Activated T-helper 17 cell treated with anti-CD3 and anti-CD28 coated beads, Interleukin-2, amount 50 U/mL, for 72 hours (primary cell): ENCODE measurements at regions not wholly inside any gene's neighbourhood (a gene's known extent, or its start where the extent isn't known, plus 50 kb on each side); places are given as distances from the start of the nearest gene placed in this dataset.

Source experiments
- ATAC-seq: fragments of 150-1000 bp; cut with Tn5 transposase; replicated peaks from 2 replicates; pipeline ENCODE4 v1.10.0; 2021; ENCODE audit warnings: mild to moderate bottlenecking, moderate library complexity
- H3K27ac Mint-ChIP-seq: one replicate; pipeline ENCODE4 v1.8.0; 2022; ENCODE audit warnings: mixed read lengths
- H3K27me3 Mint-ChIP-seq: one replicate; pipeline ENCODE4 v1.8.0; 2022; ENCODE audit warnings: mixed read lengths
- H3K36me3 Mint-ChIP-seq: one replicate; pipeline ENCODE4 v1.8.0; 2022; ENCODE audit warnings: low read depth, mild to moderate bottlenecking, mixed read lengths
- H3K4me1 Mint-ChIP-seq: one replicate; pipeline ENCODE4 v1.8.0; 2022; ENCODE audit warnings: mixed read lengths
- H3K4me3 Mint-ChIP-seq: one replicate; pipeline ENCODE4 v1.8.0; 2022; ENCODE audit warnings: mild to moderate bottlenecking, mixed read lengths
- H3K9me3 Mint-ChIP-seq: one replicate; pipeline ENCODE4 v1.8.0; 2022; ENCODE audit warnings: mixed read lengths

DNA sequence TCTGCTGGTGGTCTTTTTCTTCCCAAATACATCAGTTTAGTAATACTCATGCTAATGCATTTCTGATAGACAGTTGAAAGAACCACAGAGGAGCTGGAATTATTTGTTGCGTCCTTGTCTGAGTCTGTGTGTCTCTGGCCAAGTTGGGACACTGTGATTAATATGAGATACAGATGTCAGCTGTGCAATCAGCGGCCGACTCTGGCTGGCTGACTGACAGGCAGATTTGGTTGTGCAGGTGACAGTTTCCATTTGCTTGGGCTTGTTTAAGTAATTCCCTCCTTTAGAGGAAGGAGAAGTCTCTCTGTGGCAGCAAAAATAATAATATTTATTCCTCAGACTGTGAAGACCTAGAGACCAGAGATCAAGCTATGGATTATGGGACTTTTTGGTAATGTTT lies 176.2 kb upstream of the CHRM2 start:
- no peaks in the 10 kb centered on the region for H3K4me1 Mint-ChIP-seq
- no peak overlapping the region for H3K4me3 Mint-ChIP-seq
- H3K9me3 Mint-ChIP-seq = peaks cover 10% of the 10 kb centered on the region
- H3K27me3 Mint-ChIP-seq = no peaks in the 10 kb centered on the region
- ATAC-seq = no peak
- no peaks in the 10 kb centered on the region for H3K36me3 Mint-ChIP-seq
- H3K27ac Mint-ChIP-seq = no peak overlapping the region

GRCh38 chr7:136688601-136689000 lies 179.9 kb upstream of the CHRM2 start:
- Mint-ChIP-seq H3K9me3 (peaks cover 5% of the 10 kb centered on the region), H3K27ac (no peak overlapping the region), H3K36me3 (no peaks in the 10 kb centered on the region), H3K4me1 (no peaks in the 10 kb centered on the region), H3K27me3 (no peaks in the 10 kb centered on the region), H3K4me3 (no peak overlapping the region)
- ATAC-seq = no peak

GRCh38 chr7:136687693-136688322 lies 180.6 kb upstream of the CHRM2 start:
- no peak overlapping the region for H3K4me3 Mint-ChIP-seq
- ATAC-seq = no peak
- no peaks in the 10 kb centered on the region for H3K27me3 Mint-ChIP-seq
- peaks cover 5% of the 10 kb centered on the region for H3K9me3 Mint-ChIP-seq
- no peaks in the 10 kb centered on the region for H3K36me3 Mint-ChIP-seq
- no peaks in the 10 kb centered on the region for H3K4me1 Mint-ChIP-seq
- no peak overlapping the region for H3K27ac Mint-ChIP-seq

GRCh38 chr7:136685501-136686173 lies 182.8 kb upstream of the CHRM2 start:
- no peaks in the 10 kb centered on the region for H3K4me1 Mint-ChIP-seq
- H3K4me3 Mint-ChIP-seq = no peak overlapping the region
- no peaks in the 10 kb centered on the region for H3K27me3 Mint-ChIP-seq
- no peak for ATAC-seq
- H3K27ac Mint-ChIP-seq = no peak overlapping the region
- H3K36me3 Mint-ChIP-seq = no peaks in the 10 kb centered on the region
- H3K9me3 Mint-ChIP-seq = peaks cover 5% of the 10 kb centered on the region

DNA sequence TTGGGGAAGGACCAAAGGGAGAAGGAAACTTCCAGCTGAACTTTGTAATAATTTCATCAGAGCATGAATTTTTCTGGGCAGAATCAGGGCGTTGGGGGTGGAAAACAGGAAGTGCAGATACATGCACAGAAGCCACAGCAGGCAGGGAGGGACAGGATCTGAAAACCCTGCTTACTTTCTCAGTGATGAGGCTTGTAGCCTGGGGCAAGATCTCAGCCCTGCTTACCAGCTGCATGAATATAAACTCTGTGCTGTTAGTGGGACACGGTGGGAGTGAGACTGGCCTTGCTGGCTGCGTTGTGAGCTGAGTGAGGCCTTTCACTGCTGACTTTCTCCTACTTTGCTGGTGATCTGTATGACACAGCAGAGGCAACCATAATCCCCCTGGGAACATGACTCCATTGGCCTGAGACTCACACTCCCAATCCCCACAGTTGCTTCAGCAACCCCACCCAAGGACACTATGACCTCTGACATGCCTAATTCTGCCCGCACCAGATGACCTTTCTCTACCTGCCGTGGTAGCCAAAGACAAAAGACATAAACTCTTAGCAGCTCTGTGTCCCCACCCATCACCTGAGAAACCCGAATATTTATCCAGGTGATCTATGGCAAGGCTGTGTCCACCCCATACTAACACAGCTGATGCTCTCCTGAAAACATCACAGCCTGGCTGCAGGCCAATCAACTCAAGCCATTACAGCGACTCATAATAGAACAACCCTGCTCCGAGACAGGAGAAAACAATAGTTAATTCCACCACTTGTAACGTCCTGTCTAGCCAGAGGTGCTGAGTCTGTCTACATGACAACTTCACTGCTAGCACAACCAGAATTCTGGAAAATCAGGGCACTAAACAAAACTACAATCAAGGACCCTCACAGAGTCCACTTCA lies 190.7 kb upstream of the CHRM2 start:
- Mint-ChIP-seq H3K27ac (no peak overlapping the region), H3K9me3 (peaks cover 10% of the 10 kb centered on the region), H3K4me3 (no peak overlapping the region), H3K27me3 (no peaks in the 10 kb centered on the region), H3K36me3 (no peaks in the 10 kb centered on the region), H3K4me1 (no peaks in the 10 kb centered on the region)
- no peak for ATAC-seq

GRCh38 chr7:136667584-136667983 lies 200.9 kb upstream of the CHRM2 start:
- Mint-ChIP-seq H3K4me3 (no peak overlapping the region), H3K36me3 (no peaks in the 10 kb centered on the region), H3K27ac (no peak overlapping the region), H3K27me3 (no peaks in the 10 kb centered on the region), H3K9me3 (peaks cover 14% of the 10 kb centered on the region), H3K4me1 (no peaks in the 10 kb centered on the region)
- ATAC-seq = no peak

DNA sequence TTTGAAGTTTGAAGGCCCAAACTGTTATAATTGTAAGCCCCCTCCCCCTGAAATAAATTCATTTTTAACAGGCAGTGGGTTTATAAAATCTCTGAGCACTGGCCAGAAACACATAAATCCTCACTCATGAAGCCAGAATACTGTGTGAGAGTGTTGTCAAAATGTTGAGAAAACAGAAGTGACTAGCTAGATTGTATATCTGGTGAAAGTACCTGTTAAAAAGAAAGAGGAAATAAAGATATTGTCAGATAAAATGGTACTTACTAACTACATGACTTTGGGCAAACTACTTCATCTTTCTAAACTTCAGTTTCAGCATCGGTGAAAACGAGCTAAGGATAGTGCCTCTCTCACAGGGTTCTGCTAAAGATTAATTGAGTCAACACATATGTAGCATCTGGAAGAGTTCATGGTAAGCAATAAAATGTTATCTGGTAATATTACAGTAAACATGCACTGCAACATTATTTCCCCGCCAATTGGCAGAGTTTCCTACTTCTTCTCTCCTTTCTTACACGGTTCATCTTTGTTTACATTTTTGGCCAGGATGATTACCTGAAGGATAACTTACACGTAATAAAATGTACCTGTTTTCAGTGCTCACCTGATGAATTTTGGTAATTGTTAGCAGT lies 202.5 kb upstream of the CHRM2 start:
- Mint-ChIP-seq H3K36me3 (no peaks in the 10 kb centered on the region), H3K27me3 (no peaks in the 10 kb centered on the region), H3K27ac (no peak overlapping the region), H3K9me3 (peaks cover 5% of the 10 kb centered on the region), H3K4me1 (no peaks in the 10 kb centered on the region), H3K4me3 (no peak overlapping the region)
- ATAC-seq = no peak

- Mint-ChIP-seq H3K27me3 (no peaks in the 10 kb centered on the region), H3K27ac (no peak overlapping the region), H3K9me3 (no peaks in the 10 kb centered on the region), H3K4me3 (no peak overlapping the region), H3K4me1 (no peaks in the 10 kb centered on the region), H3K36me3 (no peaks in the 10 kb centered on the region)
- ATAC-seq = no peak
Observed at GRCh38 chr7:136664537-136664936, 203.9 kb upstream of the CHRM2 start.

DNA sequence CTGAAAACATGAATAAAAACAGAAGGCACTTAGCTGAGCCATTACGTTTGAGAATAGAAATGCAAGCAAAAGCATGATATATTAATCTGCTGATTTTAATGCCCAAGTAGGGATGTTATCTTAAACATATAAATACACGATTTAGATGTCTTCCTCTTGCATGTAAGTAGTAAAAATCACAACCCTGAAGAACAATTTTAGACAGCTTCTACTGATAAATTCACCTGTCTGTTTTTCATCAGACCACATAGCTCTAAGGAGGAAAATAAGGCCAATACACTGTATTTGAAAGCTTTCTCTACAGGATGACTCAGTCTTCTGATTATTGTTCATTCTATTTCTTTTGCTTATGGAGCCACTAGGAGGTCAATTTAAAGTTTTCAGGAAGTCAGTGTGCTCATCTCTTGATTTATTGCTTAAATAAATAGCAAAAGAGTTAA lies 210.9 kb upstream of the CHRM2 start:
- ATAC-seq = no peak
- H3K4me1 Mint-ChIP-seq = no peaks in the 10 kb centered on the region
- no peaks in the 10 kb centered on the region for H3K27me3 Mint-ChIP-seq
- H3K9me3 Mint-ChIP-seq = peaks cover 6% of the 10 kb centered on the region
- H3K36me3 Mint-ChIP-seq = no peaks in the 10 kb centered on the region
- H3K4me3 Mint-ChIP-seq = no peak overlapping the region
- H3K27ac Mint-ChIP-seq = no peak overlapping the region

- Mint-ChIP-seq H3K27me3 (no peaks in the 10 kb centered on the region), H3K27ac (no peak overlapping the region), H3K36me3 (no peaks in the 10 kb centered on the region), H3K9me3 (peaks cover 6% of the 10 kb centered on the region), H3K4me3 (no peak overlapping the region), H3K4me1 (no peaks in the 10 kb centered on the region)
- no peak for ATAC-seq
Observed at GRCh38 chr7:136656516-136656915, 211.9 kb upstream of the CHRM2 start.

DNA sequence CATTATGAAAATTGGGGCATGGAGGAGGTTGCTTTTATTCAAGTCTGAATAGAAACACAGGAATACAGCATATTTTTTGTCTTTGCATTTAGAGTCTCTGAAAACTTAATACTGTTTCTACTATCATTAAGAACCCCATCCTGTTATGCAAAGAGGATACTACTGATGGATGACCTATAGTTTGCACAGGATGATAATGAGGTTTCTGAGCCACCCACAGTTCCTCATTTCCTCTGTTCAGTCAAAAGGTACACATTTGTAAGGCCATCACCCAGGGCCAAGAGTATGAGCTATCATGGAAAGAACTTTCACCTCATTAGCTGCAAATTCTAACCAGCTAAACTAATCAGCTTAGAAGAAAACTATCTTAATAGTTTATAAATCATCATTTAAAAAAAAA lies 213.0 kb upstream of the CHRM2 start:
- no peak overlapping the region for H3K27ac Mint-ChIP-seq
- H3K27me3 Mint-ChIP-seq = no peaks in the 10 kb centered on the region
- H3K4me1 Mint-ChIP-seq = no peaks in the 10 kb centered on the region
- H3K36me3 Mint-ChIP-seq = no peaks in the 10 kb centered on the region
- H3K4me3 Mint-ChIP-seq = no peak overlapping the region
- H3K9me3 Mint-ChIP-seq = peaks cover 6% of the 10 kb centered on the region
- ATAC-seq = no peak

GRCh38 chr7:136654406-136654805 lies 214.0 kb upstream of the CHRM2 start:
- Mint-ChIP-seq H3K27ac (no peak overlapping the region), H3K27me3 (no peaks in the 10 kb centered on the region), H3K36me3 (no peaks in the 10 kb centered on the region), H3K4me1 (no peaks in the 10 kb centered on the region), H3K9me3 (peaks cover 10% of the 10 kb centered on the region), H3K4me3 (no peak overlapping the region)
- ATAC-seq = no peak

DNA sequence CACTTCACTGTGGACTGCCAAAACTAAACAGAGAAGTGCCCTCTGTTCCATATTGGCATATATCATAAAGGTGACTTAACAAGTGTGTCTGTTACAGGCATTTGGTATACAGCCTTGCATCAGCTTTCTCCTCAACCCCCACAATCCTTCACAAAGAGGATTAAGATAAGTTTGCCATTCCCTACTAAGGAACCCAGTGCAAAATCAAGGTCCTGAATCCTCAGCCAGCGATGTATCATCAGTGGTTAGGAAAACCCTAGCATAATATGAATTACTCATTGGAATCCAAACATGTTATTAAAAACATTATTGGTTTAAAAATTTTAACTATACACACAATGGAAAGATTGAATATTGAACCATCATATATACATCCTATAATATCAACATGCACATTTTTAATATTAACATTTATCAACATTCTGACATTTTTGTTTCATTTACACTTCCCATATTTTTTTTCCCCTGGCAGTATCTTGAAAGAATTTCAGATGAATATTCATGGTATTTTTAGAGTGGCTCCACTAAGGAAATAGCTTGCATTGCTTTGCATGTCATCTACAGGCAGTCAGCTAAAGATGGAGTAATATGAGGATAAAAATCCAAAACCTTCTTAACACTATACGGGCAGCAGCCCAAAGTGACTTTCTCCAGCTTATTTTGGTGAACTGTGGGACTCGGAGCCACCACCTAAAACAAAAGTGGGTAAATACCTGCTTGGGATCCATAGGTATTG lies 215.6 kb upstream of the CHRM2 start:
- no peak overlapping the region for H3K27ac Mint-ChIP-seq
- H3K4me3 Mint-ChIP-seq = no peak overlapping the region
- no peak for ATAC-seq
- peaks cover 17% of the 10 kb centered on the region for H3K9me3 Mint-ChIP-seq
- H3K36me3 Mint-ChIP-seq = no peaks in the 10 kb centered on the region
- no peaks in the 10 kb centered on the region for H3K4me1 Mint-ChIP-seq
- H3K27me3 Mint-ChIP-seq = no peaks in the 10 kb centered on the region

GRCh38 chr7:136640977-136641376 lies 227.5 kb upstream of the CHRM2 start:
- Mint-ChIP-seq H3K27me3 (no peaks in the 10 kb centered on the region), H3K27ac (no peak overlapping the region), H3K36me3 (no peaks in the 10 kb centered on the region), H3K4me3 (no peak overlapping the region), H3K9me3 (peaks cover 7% of the 10 kb centered on the region), H3K4me1 (no peaks in the 10 kb centered on the region)
- ATAC-seq = no peak
